Kidney epithelial cell (primary cell): ENCODE measurements at regions not wholly inside any gene's neighbourhood (a gene's known extent, or its start where the extent isn't known, plus 50 kb on each side); places are given as distances from the start of the nearest gene placed in this dataset.
"Not testable (repeated sequence)": the region's sequence is repeated elsewhere in the genome, so short reads cannot be mapped to it uniquely, and the experiment has no call there.

Experiments used
- DNase-seq: peaks from one replicate; pipeline ENCODE4 v3.0.0-alpha.2; 2010; ENCODE audit warnings: low read depth
- H3K27me3 ChIP-seq: 2 replicates; pipeline ENCODE4 v1.6.0; 2011; ENCODE audit warnings: low read length; ENCODE audit not compliant: control insufficient read depth, insufficient read depth
- H3K36me3 ChIP-seq: 2 replicates; pipeline ENCODE4 v1.5.1; 2011; ENCODE audit warnings: low read length; ENCODE audit not compliant: control insufficient read depth, insufficient read depth
- H3K4me3 ChIP-seq: 2 replicates; pipeline ENCODE4 v1.5.1; 2011; ENCODE audit warnings: low read depth, mild to moderate bottlenecking, control low read depth, low read length
- TF ChIP-seq, protein P1 (sequence below): IDR thresholded peaks from 2 replicates; pipeline ENCODE4 v1.5.1; 2011; ENCODE audit warnings: mild to moderate bottlenecking, moderate library complexity, low read length, control low read depth, inconsistent platforms; ENCODE audit not compliant: insufficient read depth, poor library complexity, severe bottlenecking

DNA sequence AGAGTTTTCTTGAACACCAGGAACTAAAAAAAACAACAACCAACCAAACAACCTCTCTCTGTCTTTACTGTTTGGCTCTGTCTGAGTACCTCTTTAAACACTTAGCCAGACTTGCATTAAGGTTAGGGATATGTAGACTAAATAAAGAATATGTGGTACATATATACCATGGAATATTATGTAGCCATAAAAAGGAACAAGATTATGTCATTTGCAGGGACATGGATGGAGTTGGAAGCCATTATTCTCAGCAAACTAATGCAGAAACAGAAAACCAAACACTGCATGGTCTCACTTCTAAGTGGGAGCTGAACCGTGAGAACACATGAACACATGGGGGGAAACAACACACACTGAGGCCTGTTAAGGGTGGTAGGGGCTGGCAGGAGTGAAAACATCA lies 116.0 kb upstream of the ANTXRL start:
- H3K27me3 ChIP-seq = no peaks in the 10 kb centered on the region
- H3K36me3 ChIP-seq = no peaks in the 10 kb centered on the region
- TF ChIP-seq, protein P1, sequence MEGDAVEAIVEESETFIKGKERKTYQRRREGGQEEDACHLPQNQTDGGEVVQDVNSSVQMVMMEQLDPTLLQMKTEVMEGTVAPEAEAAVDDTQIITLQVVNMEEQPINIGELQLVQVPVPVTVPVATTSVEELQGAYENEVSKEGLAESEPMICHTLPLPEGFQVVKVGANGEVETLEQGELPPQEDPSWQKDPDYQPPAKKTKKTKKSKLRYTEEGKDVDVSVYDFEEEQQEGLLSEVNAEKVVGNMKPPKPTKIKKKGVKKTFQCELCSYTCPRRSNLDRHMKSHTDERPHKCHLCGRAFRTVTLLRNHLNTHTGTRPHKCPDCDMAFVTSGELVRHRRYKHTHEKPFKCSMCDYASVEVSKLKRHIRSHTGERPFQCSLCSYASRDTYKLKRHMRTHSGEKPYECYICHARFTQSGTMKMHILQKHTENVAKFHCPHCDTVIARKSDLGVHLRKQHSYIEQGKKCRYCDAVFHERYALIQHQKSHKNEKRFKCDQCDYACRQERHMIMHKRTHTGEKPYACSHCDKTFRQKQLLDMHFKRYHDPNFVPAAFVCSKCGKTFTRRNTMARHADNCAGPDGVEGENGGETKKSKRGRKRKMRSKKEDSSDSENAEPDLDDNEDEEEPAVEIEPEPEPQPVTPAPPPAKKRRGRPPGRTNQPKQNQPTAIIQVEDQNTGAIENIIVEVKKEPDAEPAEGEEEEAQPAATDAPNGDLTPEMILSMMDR = no peak
- no peak overlapping the region for H3K4me3 ChIP-seq
- no peak for DNase-seq

DNA sequence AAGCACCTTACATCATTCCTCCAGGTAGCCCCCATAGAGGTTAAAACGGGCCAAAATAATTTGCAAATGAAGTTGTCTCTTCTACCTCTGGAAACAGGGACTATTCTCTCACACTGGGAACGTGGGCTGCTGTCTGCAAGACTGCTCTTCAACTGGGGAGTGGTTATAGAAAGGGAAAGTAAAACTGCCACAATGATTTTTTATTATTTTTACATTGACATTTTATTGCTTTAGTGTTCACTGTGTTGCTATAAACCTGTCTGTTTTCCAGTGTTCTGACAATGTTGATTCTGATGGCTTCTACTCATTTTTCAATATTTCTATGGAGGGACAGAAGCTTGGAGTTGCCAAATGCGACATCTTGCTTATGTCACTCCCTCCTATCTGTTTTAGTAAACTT lies 115.1 kb upstream of the ANTXRL start:
- DNase-seq = no peak
- Histone ChIP-seq H3K27me3 (no peaks in the 10 kb centered on the region), H3K4me3 (no peak overlapping the region), H3K36me3 (no peaks in the 10 kb centered on the region)
- TF ChIP-seq, protein P1 = no peak

DNA sequence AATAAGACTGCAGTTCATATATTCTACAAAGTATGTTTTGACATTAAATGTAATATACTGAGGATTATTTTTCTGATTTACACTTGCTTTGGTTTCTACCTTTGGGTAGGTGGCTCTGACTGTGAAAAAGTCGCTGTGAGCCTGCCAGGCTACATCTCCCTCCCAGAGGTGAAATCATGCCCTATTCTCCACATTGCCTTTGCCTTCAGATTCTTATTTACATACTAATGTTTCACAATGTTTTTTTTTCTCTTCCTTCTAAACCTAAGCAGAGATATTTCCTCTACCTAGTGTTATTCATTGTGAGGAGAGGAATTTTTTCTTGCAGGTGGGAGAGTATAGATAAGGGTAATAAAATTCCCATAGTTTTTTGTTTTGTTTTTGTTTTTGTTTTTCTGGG lies 111.5 kb upstream of the ANTXRL start:
- no peak for DNase-seq
- TF ChIP-seq, protein P1 = no peak
- H3K27me3 ChIP-seq = no peaks in the 10 kb centered on the region
- H3K36me3 ChIP-seq = no peaks in the 10 kb centered on the region
- H3K4me3 ChIP-seq = no peak overlapping the region

DNA sequence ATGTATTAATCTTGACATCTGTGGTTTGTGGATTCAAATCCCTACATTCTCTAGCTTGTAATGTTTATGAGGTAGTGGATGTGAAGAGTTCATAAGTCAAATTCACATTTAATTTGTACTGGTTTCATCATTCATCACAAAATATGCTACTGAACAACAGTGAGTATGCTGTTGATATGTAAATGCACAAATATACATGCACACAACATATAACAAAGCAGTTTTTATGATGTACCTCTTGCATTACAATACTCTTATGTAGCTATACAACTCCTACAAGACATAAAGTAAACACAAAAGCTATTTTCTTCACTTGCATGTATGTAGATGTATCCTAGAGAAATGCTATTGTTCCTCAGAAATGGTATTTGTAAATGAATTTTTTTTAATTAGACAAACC lies 111.0 kb upstream of the ANTXRL start:
- DNase-seq = no peak
- H3K27me3 ChIP-seq = no peaks in the 10 kb centered on the region
- H3K36me3 ChIP-seq = no peaks in the 10 kb centered on the region
- TF ChIP-seq, protein P1 = no peak
- no peak overlapping the region for H3K4me3 ChIP-seq

DNA sequence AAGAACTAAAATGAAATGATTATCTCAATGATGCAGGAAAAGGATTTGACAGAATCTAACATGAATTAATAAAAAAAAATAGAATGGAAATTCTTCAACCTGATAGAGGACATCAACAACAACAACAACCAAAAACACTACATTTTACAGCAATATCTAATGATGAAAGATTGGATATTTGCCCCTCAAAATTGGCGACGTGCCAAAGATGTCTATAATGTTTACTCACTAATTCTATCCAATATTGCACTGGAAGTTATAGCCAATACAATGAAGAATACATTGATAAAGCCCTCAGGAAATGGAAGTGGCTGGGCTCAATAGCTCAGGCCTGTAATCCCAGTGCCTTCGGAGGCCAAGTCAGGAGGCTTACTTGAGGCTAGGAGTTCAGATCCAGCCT lies 99.4 kb upstream of the ANTXRL start:
- H3K4me3 ChIP-seq, DNase-seq, H3K27me3 ChIP-seq, H3K36me3 ChIP-seq: not testable (repeated sequence)

DNA sequence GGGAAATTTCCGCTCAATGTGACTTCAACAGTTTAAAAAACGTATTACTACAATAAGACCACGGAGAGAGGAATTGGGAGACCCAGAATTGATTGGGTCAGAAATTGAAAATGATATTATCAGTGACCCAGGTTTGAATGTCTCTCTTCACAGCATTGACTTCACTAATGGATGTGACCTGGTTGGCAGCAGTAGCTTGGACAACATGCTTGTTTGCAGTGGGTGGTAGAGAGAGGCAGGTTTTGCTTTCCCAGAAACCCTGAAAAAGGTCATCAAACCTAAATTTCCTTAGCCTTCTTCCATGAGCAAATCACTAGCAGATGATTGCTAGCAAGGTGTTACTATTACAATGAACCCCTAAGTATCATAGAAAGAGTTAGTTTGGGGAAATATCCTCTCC lies 89.7 kb upstream of the ANTXRL start:
- H3K36me3 ChIP-seq = no peaks in the 10 kb centered on the region
- TF ChIP-seq, protein P1 = no peak
- H3K4me3 ChIP-seq = no peak overlapping the region
- DNase-seq = no peak
- no peaks in the 10 kb centered on the region for H3K27me3 ChIP-seq
